ENCODE measurements at regions not wholly inside any gene's neighbourhood (a gene's known extent, or its start where the extent isn't known, plus 50 kb on each side); places are given as distances from the start of the nearest gene placed in this dataset.

DNA sequence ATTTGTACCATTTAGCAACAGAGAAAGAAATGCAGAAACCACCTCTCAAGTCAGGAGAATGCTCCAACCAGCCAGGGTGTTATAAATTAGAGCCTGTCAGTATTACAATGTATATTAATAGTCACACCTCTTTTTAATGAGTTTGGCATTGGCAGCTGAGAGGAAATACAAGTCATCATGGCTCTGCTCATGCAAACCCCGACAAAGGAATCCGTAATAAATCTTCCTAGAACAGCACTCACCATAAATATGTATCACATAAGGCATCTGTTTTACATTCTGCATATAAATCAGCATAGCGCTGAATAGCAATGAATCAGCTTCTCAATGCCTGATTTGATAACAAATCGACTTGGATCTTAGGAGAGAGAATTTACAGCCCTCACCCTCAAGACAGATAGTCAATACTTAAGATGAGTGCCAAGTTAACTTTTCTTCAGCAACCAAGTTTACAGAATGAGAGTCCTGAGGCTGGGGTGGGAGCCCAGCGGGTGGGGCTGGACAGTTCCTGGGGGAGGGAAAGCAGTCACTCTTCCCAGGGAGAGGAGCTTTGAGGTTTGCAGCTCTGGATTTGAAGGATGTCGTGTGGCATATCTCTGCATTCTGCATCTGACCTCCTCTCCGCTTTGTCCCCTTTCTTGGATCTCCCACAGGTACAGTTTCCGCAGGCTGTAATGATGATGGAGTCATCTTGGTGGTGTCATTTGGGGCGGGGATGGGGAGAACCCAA lies 1034.4 kb upstream of the NR2F2 start:
- DNase-seq: no peak

DNA sequence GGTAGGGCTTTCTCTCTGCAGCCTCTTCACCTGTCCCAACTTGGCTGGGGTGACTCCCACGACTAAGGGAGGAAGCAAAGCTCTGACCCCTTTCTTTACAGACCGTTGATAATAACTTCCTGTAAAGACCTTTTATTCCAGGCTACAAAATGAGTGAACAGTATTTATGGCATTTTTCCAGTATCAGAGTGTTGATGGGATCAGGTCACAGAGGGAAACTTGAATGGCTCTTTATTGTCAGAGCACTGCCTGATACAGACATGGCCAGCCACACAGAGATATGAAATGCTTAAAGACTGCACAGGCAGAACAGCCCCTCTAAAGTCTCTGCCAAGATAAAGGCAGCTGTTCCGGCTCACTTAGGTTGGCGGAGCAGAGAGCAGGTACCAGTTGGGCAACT lies 1033.9 kb upstream of the NR2F2 start:
- no peak for DNase-seq

DNA sequence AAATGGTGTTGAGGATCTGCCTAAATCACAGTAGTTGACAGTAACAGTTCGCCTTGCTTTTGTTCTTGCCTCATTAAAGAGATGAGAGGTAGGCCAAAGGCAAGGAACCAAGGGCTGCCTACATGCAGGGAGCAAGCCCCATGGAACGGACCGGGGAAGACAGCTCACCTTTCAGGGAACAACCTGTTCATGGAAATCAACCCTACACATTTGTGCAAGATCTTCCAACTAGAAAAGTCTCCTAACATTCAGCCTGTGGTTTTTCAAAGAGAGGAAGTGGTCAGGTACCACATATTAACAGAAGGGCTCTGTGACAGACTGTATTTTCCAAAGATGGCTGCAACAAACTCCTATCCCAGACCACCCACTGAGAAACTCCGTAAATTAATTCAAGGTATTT lies 1031.8 kb upstream of the NR2F2 start:
- DNase-seq: no peak

DNA sequence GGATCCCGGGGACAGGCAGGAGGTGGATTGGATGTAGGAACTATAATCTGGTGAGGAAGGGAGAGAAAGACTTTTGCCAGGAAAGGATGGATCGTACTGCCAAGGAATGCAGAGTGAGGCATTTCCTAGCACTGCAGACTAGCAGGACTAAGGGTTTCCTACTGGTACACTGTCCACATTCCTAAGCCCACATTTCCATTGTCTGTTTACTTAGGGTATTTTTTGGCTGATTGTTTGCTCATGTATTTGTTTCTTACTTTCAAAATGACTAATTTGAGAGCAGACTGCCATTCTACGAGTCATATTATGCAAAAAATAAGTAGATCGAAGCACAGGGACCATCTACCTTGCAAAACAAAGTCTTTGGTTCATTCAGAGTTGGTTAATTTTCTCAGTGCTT lies 1029.5 kb upstream of the NR2F2 start:
- DNase-seq: peak; percentile 14

DNA sequence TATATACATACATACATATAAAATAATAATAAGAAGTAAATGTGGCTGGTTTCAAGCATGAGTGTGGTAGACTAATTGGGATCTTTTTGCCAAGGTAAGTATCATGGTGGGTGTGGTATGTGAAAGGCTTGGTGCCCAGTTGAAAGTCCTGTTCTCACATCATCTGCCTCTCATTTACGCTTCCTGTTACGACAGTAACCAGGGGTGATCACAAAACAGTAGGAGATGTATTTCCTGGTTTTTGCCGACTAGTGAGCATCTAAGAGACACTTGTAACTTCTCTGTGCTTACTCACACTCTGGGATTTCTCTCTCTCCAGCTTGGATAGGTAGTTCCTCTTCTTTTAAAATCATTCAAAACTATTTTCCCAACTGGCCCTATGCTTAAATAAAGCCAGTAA lies 1028.3 kb upstream of the NR2F2 start:
- DNase-seq: no peak

DNA sequence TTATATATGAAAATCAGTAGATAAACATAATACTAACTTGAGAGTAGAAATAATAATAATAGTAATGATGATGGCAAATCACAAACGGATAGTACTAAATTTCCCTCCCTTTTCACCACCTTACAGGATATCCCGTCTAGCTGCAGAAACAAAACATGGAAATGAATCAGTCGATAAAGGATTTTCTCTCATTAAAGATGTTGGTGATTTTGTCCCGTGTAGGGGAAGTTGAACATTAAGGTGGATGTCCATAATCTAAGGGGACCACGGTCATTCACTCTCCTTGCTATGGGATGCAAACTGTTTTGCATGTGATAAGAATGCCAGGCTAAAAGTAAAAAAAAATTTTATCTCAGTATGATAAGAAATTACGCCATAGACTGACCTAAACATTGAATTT lies 1027.7 kb upstream of the NR2F2 start:
- DNase-seq: no peak

DNA sequence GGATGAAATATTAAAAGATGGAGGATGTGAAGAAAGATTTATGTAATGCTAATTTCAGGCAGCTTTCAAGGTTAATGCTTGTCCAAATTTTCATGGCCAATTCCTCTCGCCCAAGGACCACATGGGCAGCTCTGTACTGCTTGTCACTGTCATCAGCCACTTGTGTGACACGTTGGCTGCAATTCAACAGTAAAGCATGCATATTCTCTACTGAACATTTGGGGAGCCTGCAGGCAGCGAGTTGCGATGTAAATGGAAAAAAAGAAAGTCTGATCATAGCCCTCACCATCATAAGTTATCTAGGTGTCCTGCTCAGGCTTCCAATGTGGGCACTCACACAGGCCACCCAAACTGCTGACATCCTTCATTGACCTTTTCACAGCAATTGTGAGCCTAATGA lies 1026.8 kb upstream of the NR2F2 start:
- no peak for DNase-seq

DNA sequence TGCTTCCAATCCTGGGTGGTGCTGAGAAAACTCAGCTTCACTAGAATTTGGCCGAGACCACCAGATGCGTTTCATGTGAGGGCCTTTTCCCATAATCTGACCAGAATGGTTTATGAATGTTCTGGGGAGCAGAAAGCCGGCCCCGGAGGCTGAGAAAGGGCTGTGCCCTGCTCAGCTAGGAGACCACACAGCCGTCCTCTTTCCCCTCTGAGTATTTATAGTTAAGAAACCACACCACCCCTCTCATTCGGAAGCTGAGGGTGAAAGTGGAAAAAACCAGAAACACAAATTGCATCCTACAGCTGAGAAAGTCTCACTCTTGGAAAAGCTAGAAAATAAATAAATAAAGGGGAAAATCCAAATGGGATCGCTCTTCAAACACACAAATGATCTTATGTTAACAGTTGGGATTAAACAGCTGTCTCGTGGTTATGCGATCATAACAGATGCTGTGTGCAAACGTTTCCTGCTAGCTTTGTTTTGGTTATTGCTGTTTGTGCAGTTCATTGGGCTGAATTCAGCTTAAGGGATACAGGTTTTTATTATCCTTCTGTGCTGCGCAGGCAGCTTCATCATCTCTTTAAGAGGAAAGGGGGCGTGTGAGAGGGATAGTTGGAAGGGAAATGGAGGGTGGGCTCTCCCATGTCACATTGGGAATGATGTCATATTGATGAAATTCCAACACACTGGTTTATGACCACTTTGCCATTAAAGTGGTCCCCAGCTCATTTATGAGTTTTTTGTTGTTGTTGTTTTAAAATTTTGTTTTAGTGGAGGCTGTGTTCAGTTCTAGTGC lies 1026.2 kb upstream of the NR2F2 start:
- no peak for DNase-seq

DNA sequence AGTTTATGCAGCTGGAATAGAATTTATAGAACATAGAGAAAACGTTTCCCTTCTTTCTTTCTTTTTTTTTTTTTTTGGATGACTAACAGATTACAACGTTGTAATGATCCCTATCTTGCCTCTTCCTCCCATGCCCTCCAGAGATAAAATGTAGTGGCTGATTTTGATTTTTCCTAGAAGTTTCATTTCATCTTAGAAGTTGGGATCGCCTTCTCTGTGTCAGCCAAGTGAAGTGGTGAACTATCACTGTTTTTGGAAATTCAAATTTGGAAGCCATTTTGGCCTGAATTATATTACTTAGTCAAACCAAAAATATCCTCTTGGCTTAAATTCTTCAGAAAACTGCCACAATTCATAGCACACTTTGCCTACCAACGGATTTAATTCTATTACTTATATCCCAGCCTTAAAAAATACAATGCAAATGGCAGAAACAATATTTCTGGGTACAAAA lies 1025.5 kb upstream of the NR2F2 start:
- DNase-seq: no peak

DNA sequence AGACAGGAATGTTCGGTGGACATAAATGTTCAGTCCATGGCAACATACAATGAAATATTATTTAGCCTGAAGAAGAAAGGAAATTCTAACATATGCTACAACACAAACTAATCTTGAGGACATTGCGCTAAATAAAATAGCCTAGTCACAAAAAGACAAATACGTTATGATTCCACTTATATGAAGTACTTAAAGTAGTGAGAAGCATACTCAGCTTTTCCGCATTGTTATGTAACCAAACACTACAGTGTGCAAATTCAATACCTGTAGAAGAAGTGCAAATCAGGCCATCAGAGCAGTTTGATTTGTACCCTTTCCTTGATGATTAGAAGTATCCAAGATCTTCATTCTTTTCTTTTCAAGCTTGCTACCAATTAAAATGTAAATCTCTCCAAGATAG lies 1023.4 kb upstream of the NR2F2 start:
- DNase-seq: no peak

DNA sequence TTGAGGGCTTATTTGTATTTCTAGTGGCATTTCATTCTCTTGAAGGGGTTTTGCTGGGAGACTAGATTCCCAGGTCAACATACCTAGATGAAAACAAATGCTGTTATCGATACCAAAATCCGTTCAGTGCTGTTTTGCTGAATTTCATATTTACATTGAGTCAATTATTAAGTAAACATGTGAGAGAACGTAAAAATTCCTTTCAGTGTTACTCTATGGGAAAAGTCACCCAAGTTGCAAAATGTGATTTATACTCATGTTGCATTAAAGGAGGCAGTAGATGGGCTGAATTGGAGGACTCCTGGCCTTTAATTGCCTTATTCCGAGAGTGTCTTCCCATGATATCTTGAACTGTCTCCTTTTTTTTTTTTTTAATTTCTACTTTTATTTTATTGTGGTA lies 1011.3 kb upstream of the NR2F2 start:
- no peak for DNase-seq

DNA sequence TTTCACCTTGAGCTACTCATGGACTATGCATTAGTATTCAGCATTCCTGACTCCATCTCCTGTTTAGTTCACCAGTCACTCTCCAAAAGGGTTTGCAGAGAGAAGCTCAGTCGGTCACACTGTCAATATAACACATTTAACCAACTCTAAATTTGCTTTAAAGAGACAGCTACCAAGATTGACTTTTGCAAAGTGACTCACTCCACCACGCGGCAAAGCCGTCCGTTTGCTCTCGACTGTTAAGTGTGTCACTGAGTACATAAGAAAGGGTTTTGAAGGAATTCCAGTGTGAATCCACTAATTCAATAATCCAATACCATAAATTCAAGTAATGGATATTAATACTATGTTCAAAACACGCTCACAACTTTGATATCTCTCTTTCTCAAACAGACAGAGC lies 1006.7 kb upstream of the NR2F2 start:
- no peak for DNase-seq

DNA sequence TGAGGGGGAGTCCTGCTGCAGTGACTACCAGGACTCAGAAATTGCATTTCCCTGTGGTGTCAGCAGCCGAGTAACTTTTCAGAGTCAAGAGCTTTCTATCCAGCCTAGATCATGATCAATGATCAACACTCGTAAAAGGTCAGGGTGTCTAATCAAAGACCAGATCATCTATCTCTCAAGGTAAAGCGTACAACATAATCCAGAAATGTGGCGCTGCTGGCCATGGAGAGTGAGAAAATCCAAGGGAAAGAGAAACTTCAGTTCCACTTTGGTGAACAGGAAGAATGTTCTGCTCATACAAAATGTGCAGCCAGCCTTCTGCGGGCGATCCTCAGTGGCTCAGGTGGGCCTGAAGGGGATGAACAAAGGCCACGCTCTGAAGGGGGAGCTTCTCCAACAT lies 1005.8 kb upstream of the NR2F2 start:
- DNase-seq: no peak

DNA sequence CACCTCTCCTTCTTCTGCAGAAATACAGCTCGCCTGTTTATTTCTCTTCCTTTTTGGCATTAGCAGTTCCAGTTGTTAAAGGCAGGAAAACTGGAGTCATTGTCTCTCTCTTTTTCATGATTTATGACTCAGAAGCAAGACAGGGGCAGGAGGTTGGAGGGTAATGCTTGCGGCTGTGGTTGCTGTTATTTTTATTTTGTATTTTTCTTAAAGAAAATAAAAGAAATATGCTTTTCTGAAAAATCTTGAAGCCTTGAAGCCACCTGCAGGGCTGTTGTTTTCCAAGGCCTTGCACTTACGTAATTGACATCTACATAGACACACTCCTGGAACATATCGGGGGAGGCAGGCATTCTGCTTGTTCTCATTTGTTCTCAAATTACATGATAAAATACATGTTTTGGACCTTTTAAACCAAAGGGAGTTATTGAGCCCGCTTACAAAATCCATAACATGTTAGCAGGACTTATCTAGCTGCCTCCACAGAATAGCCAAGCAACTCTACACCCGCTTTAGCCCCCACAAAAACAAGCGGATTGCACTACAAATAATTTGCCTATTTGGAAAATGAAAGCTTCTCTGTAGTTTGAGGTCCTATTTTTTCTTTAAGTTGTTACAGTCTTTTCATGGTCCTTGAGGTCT lies 1004.6 kb upstream of the NR2F2 start:
- no peak for DNase-seq

DNA sequence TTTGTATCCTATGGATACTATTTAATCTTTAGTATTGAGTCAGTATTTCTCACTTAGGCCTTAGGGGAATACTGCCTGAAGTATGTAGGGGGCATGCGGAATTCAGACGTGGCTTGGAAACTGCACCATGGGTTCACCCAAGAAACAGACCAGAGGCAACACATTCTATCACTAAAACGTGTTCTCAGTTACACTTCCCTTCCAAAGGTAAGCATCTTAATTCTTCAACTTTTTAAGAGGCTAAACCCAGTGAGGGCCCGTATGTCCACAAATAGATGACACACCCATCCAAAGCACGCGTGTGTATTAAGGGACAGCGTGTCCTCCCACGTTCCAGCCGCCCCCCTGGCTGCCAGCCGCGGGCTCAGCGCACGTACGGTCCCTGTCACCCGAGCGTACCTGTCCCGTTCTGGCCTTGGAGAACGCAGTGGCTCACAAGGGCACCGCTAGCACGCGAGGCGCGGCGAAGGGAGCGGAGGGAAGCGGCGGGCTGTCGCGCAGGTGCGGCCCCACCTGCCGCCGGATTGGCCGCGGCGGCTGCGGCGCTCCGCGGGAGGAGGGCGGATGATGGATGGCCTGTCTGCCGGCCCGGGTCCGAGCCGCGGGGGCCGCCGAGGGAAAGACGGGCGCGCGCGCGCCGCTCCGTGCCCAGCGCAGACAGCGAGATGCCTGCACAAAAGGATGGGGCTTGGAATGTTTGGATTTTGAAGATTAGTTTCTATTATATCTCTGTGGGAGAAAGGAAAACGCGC lies 1003.9 kb upstream of the NR2F2 start:
- DNase-seq: no peak

DNA sequence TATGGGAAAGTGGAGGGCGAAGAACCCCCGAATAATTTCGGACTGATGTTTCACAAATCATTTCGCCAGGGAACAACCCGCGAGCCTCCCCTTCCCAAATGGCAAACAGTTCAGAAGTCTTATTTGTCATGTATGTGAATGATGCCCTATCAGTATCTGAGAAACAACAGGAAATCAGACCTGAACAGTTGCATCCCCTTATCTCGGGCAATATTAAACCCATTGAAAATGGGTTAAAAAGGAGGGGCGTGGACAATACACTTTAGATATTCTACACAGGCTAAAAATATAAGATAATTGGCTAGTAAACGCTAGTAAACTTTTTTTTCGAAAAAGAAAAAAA lies 1003.3 kb upstream of the NR2F2 start:
- no peak for DNase-seq

DNA sequence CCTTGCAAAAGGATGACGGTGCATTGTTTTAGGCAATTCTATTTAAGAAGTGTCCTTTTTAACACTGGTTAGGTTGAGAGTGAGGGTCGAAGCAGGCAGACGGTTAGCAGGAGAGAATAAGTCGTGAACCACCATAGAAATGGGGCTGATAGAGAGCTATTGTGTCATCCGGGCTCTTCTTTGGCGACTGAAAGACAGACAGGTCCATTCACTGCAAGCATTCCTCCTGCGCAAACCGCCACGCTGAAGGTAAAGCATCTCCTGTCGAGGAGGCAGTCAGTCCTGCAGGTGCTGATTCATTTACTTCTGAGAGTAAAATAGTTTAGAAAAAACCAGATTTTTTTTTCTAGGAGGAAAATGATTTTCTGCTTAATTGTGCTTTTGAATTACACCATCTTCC lies 1002.8 kb upstream of the NR2F2 start:
- DNase-seq: no peak

DNA sequence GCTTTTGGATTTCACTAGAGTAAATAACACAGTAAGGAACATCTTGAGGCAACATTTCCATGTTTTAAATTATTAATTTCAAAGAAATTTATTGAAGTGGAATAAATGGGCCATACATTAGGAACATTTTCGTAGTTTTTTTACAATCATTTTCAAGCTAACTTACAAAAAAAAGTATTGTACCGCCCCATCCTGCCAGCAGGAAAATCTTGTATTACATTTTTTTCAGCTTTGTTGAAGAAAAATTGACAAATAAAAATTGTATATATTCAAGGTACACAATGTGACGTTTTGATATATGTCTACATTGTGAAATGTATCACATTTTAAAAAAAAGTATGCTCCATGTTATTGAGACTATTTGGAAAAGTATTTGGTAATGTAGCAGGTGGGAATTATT lies 1001.9 kb upstream of the NR2F2 start:
- DNase-seq: no peak

DNA sequence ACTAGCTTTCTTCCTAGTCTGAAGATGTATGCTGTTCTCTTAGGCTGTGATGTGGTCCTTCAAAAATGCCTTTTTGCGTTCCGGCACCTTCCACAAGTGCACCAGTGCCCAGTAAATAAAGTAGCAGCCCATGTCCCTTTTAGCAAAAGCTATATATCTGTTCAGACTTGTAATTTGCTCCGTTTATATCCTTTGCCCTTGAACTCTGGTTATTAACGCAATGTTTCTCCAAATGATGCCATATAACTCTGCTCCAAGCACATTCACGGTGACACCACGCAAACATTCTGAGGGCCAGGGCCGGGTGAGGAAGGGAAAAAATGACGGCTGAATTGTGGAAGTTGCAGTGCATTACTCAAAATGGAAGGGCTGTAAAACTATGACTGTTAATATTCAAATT lies 1001.1 kb upstream of the NR2F2 start:
- no peak for DNase-seq

DNA sequence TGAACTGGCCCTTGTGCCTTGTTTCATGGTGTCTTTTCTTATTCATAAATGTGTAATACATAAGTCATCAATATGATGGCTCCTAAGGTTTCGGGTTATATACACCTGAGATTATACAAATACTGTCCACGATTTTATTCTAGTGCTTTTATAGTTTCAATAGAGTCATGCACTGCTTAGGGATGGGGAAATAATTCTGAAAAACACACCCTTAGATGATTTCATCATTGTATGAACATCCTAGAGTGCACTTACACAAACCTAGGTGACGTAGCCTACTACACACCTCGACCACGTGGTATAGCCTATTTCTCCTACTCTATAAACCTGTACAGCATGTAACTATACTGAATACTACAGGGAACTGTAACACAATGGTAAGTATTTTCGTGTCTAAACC lies 988.8 kb upstream of the NR2F2 start:
- DNase-seq: no peak

DNA sequence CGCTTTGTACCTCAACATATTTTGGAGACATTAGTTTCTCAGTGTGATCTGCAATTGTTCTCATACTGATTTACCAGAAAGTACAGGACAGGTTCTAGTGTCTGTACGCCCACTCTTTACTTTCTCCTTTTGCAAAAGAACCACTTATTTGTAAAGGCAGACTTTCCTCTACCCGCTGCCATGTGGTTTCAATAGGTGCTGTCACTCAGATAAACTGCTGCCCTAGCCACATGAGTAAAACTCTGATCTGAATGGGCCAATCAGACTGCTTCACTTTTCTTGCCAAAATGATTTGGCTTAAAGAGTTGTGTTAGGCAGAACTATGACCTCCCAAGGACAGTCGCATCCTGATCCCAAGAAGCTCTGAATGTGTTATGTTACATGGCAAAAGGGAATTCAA lies 984.6 kb upstream of the NR2F2 start:
- DNase-seq: no peak

DNA sequence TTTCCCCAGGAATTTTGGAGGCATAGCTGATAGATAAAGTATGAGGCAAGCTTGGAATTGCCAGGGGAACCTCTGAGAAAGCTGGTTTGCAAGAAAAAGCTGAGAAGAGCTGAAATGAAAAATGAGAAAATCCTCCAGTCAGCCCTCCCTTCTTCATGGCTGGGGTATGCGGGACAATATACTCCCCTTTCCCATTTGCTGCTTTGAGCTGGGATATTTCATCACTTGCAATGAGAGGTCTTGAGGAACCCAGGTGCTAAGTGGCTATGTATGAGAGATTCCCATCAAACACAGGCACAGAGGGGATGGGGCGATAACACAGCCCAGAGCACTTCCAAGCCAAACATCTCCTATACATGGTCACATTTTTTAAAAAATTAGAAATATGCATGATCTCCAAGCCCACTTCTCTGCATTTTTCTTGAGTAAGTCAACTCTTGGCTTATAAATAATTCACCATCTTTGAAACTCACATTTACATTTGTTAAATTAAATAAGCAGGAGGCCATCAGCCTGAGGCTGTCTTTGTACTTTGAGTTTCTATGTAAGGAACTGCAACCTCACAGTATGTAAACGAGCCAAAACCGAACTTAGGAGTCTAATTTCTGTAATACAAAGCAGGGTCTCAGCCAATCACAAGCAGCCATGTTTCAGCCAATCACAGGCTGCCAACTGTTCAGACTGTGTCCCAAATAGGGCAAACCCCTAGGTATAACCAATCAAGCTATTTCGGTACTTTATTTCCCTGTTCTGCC lies 983.6 kb upstream of the NR2F2 start:
- no peak for DNase-seq

DNA sequence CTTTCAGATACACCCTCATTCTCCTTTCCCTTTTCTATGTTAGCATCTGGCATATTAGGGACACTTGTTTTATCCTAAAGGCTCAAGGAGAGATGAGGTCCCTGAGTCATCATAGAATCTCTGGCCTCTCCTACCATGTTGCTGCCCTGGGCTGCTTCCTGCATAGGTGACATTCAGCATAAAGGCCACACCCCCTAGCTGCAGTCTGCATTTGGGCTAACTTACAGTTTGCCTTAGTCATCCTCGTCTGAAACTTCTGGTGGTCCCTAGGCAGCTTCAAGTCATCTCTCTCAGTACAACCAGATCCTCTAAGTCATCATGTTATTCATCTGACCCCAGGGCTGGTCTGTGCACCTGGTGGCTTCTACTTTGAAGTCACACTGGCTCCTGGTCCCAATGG lies 982.7 kb upstream of the NR2F2 start:
- no peak for DNase-seq

Data from activated CD4-positive, alpha-beta T cell treated with anti-CD3 and anti-CD28 coated beads, Interleukin-2, amount 50 U/mL, for 16 hours (primary cell).